ENCODE measurements at regions not wholly inside any gene's neighbourhood (a gene's known extent, or its start where the extent isn't known, plus 50 kb on each side); places are given as distances from the start of the nearest gene placed in this dataset.
"Not testable (repeated sequence)": the region's sequence is repeated elsewhere in the genome, so short reads cannot be mapped to it uniquely, and the experiment has no call there.

DNA sequence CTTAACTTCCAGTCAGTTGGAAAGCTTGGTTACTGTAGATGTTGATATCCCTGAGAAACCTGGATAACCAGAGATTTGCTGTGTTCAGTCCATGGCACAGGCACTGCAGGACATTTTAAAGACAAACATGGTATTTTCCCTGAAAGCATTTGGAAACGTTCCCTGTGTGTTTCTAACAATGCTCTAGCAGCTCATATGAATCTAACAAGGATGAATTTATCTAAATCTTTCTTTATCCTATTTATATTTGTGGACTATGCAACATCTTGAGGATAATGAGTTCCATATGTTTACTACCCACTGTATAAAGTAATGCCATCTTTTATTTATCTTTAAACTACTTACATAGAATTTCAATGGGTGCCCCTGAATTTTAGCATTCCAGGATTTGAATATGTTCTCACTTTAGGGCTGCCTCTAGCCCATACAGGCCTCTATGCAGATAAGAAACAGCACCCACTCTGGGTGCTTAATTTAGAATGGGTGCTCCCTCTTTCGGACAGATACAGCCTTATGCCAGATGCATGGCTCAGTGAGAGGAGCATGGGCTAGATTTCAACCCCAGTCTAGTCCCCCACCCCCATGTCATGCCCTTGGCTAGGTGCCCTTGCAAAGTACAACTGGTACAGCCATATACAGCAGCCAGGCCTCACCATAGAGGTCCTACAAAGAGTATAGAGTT, 50.6 kb upstream of the NEMP2 start:
- Histone ChIP-seq H3K4me1 (ENCODE audit: control insufficient read depth in 1 of 2, low read depth in 2 of 2) (peaks cover 0 to 5% of the 10 kb centered on the region in 2 donors), H3K27me3 (replicated peaks; ENCODE audit: insufficient read depth) (no peaks in the 10 kb centered on the region), H3K36me3 (no peaks in the 10 kb centered on the region), H3K27ac (no peak overlapping the region), H3K9me3 (no peaks in the 10 kb centered on the region), H3K4me3 (no peak overlapping the region)
- ATAC-seq (ENCODE audit: insufficient number of reproducible peaks, low FRiP score, low read depth) (no peak), DNase-seq (ENCODE audit: low spot score) (no peak)
- TF ChIP-seq, protein P1, sequence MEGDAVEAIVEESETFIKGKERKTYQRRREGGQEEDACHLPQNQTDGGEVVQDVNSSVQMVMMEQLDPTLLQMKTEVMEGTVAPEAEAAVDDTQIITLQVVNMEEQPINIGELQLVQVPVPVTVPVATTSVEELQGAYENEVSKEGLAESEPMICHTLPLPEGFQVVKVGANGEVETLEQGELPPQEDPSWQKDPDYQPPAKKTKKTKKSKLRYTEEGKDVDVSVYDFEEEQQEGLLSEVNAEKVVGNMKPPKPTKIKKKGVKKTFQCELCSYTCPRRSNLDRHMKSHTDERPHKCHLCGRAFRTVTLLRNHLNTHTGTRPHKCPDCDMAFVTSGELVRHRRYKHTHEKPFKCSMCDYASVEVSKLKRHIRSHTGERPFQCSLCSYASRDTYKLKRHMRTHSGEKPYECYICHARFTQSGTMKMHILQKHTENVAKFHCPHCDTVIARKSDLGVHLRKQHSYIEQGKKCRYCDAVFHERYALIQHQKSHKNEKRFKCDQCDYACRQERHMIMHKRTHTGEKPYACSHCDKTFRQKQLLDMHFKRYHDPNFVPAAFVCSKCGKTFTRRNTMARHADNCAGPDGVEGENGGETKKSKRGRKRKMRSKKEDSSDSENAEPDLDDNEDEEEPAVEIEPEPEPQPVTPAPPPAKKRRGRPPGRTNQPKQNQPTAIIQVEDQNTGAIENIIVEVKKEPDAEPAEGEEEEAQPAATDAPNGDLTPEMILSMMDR (IDR thresholded peaks at IDR 0.05) = no peak

DNA sequence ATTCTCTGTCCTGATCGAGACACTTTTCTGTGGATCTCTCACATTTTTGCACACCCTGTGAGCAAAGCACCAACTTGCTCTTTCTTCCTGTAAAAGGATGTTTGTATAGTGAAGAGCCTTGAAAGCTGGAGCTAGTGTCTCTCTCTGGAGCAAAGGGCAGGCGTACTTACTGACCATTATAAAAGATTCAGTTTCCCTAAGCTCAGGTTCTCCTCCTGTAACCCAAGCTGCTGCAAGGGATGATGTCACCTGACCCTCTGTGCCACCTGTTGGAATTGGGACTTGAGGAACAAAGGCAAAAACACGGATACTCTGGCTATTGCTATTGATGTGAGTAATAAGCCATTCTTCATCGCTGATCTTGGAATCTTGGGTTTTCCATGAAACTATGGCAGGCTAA, 52.6 kb upstream of the NEMP2 start:
- Histone ChIP-seq H3K27me3 (replicated peaks; ENCODE audit: insufficient read depth) (no peaks in the 10 kb centered on the region), H3K4me3 (no peak overlapping the region), H3K4me1 (ENCODE audit: control insufficient read depth in 1 of 2, low read depth in 2 of 2) (peaks cover 0 to 5% of the 10 kb centered on the region in 2 donors), H3K36me3 (no peaks in the 10 kb centered on the region), H3K27ac (no peak overlapping the region), H3K9me3 (no peaks in the 10 kb centered on the region)
- TF ChIP-seq, protein P1 (IDR thresholded peaks at IDR 0.05) = no peak
- no peak for DNase-seq (ENCODE audit: low spot score)
- no peak for ATAC-seq (ENCODE audit: insufficient number of reproducible peaks, low FRiP score, low read depth)

DNA sequence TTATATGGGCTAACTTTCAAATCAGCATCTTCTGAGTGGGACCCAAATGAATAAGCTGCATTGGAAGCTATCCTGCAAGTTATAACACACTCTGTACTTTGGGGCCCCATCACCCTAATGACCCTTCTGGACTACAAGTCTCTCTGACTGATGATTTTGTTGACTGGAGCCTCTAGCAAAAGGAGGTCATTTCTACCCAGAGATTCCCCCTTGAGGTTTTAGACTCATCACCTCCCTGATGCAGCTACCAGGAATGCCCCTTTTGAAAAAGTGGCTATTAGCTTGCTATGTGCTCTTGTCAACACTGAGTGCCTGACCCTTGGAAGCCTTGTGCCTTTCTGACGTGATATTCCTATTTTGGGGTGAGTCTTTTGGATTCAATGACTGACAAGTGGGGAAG, 54.5 kb upstream of the NEMP2 start:
- H3K4me1 ChIP-seq (ENCODE audit: control insufficient read depth in 1 of 2, low read depth in 2 of 2) = no peaks in the 10 kb centered on the region
- no peak overlapping the region for H3K27ac ChIP-seq
- no peak for DNase-seq (ENCODE audit: low spot score)
- H3K36me3 ChIP-seq = no peaks in the 10 kb centered on the region
- no peaks in the 10 kb centered on the region for H3K27me3 ChIP-seq (replicated peaks; ENCODE audit: insufficient read depth)
- TF ChIP-seq, protein P1 (IDR thresholded peaks at IDR 0.05) = no peak
- no peaks in the 10 kb centered on the region for H3K9me3 ChIP-seq
- H3K4me3 ChIP-seq = no peak overlapping the region
- no peak for ATAC-seq (ENCODE audit: insufficient number of reproducible peaks, low FRiP score, low read depth)

DNA sequence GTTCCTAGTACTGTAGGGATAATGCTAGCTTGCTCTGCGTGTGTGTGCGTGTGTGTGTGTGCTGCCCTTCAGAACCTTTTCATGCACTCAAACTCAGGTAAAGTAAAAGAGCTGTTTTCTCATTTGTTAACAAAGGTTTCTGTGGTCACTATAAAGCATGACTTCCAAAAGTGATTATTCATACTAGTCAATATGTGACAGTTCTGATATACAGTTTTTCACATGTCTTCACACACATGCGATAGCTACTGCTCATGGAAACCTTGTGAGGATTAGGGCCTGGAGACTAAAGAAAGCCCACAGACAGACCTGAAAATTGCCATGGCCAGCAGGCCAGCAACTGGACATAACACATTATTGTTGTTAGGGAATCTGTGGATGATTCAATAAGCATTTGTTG, 56.9 kb upstream of the NEMP2 start:
- DNase-seq (ENCODE audit: low spot score) = no peak

DNA sequence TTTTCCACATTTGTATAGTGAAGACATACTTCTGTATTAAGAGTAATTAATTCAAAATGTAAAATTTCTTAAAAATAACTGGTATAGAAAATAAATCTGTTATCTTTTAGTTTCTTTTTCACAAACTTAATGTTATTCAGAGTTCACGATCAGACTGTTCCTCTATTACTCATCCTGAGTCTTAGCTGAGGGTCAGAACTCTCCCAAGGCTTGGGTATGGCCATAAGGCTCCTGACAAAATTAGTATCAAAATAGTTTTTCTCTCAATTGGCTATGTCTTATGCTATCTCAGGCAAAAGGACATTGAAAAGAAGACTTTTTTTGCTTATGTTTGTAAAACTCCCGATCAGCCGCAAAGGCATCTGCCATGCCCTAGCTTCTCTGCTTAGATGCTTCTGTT, 56.1 kb upstream of the NAB1 start:
- TF ChIP-seq, protein P1 (IDR thresholded peaks at IDR 0.05) = no peak
- H3K27ac ChIP-seq = no peak overlapping the region
- no peaks in the 10 kb centered on the region for H3K27me3 ChIP-seq (replicated peaks; ENCODE audit: insufficient read depth)
- ATAC-seq (ENCODE audit: insufficient number of reproducible peaks, low FRiP score, low read depth) (no peak), DNase-seq (ENCODE audit: low spot score) (no peak)
- H3K4me3 ChIP-seq = no peak overlapping the region
- no peaks in the 10 kb centered on the region for H3K9me3 ChIP-seq
- peaks cover 4 to 11% of the 10 kb centered on the region in 2 donors for H3K4me1 ChIP-seq (ENCODE audit: control insufficient read depth in 1 of 2, low read depth in 2 of 2)
- no peaks in the 10 kb centered on the region for H3K36me3 ChIP-seq

More for the DNA sequence above, 56.9 kb upstream of the NEMP2 start:
- ATAC-seq (ENCODE audit: insufficient number of reproducible peaks, low FRiP score, low read depth) = no peak
- TF ChIP-seq, protein P1 (IDR thresholded peaks at IDR 0.05) = no peak
- Histone ChIP-seq H3K27ac (no peak overlapping the region), H3K4me3 (no peak overlapping the region), H3K27me3 (replicated peaks; ENCODE audit: insufficient read depth) (no peaks in the 10 kb centered on the region), H3K36me3 (no peaks in the 10 kb centered on the region), H3K9me3 (no peaks in the 10 kb centered on the region), H3K4me1 (ENCODE audit: control insufficient read depth in 1 of 2, low read depth in 2 of 2) (no peaks in the 10 kb centered on the region)

DNA sequence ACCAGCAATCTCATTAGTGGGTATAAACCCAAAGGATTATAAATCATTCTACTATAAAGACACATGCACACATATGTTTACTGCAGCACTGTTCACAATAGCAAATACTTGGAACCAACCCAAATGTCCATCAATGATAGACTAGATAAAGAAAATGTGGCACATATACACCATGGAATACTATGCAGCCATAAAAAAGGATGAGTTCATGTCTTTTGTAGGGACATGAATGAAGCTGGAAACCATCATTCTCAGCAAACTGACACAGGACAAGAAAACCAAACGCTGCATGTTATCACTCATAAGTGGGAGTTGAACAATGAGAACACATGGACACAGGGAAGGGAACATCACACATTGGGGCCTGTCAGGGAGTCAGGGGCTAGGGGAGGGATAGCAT, 53.0 kb upstream of the NAB1 start:
- DNase-seq (ENCODE audit: low spot score); H3K9me3 ChIP-seq; H3K36me3 ChIP-seq; H3K27ac ChIP-seq; H3K4me3 ChIP-seq; ATAC-seq (ENCODE audit: insufficient number of reproducible peaks, low FRiP score, low read depth); H3K27me3 ChIP-seq (replicated peaks; ENCODE audit: insufficient read depth): not testable (repeated sequence)
- peaks cover 10 to 27% of the 10 kb centered on the region in 2 donors for H3K4me1 ChIP-seq (ENCODE audit: control insufficient read depth in 1 of 2, low read depth in 2 of 2)
